ENCODE measurements at regions not wholly inside any gene's neighbourhood (a gene's known extent, or its start where the extent isn't known, plus 50 kb on each side); places are given as distances from the start of the nearest gene placed in this dataset.

- no peaks in the 10 kb centered on the region for H3K4me1 ChIP-seq
Observed at GRCh38 chrX:120021927-120022326, 55.6 kb downstream of the RHOXF2B start.

GRCh38 chrX:120020305-120020704 is 57.2 kb downstream of the RHOXF2B start:
- no peaks in the 10 kb centered on the region for H3F3A ChIP-seq (ENCODE audit: low read depth)
- no peaks in the 10 kb centered on the region for H3K4me1 Mint-ChIP-seq

More at GRCh38 chrX:120021927-120022326, 55.6 kb downstream of the RHOXF2B start:
- Histone ChIP-seq H3K4me3 (no peak overlapping the region), H3K27ac (no peak overlapping the region), H3K27me3 (peaks cover 34% of the 10 kb centered on the region), H3F3A (ENCODE audit: low read depth) (no peaks in the 10 kb centered on the region), H2AFZ (replicated peaks) (no peak overlapping the region), H3K79me2 (ENCODE audit: low read depth) (no peaks in the 10 kb centered on the region), H3K36me3 (no peaks in the 10 kb centered on the region), H4K20me1 (ENCODE audit: low read depth) (no peaks in the 10 kb centered on the region), H3K9me3 (ENCODE audit: low read depth) (no peaks in the 10 kb centered on the region), H3K9ac (no peak overlapping the region), H3K4me2 (no peak overlapping the region)
- peaks cover 15% of the 10 kb centered on the region for H3K27me3 Mint-ChIP-seq (ENCODE audit: insufficient read depth, low read depth)
- H3K4me1 Mint-ChIP-seq = no peaks in the 10 kb centered on the region
- no peak overlapping the region for H3K4me3 Mint-ChIP-seq
- H3K36me3 Mint-ChIP-seq = peaks cover 2% of the 10 kb centered on the region
- no peak for DNase-seq (ENCODE audit: low spot score)
- H3K27ac Mint-ChIP-seq = no peak overlapping the region
- TF ChIP-seq EZH2phosphoT487 (IDR thresholded peaks at IDR 0.05) = no peak
- H3K9me3 Mint-ChIP-seq = peaks cover 11% of the 10 kb centered on the region

GRCh38 chrX:120016068-120016441 is 61.4 kb downstream of the RHOXF2B start:
- Mint-ChIP-seq H3K27ac (no peak overlapping the region), H3K4me3 (peak overlapping the region; percentile 77), H3K9me3 (peaks cover 6% of the 10 kb centered on the region), H3K36me3 (no peaks in the 10 kb centered on the region), H3K4me1 (no peaks in the 10 kb centered on the region), H3K27me3 (ENCODE audit: insufficient read depth, low read depth) (peaks cover 49% of the 10 kb centered on the region)
- Histone ChIP-seq H3K9me3 (ENCODE audit: low read depth) (no peaks in the 10 kb centered on the region), H3K27me3 (peaks cover 93% of the 10 kb centered on the region), H3K79me2 (ENCODE audit: low read depth) (no peaks in the 10 kb centered on the region), H3K36me3 (no peaks in the 10 kb centered on the region), H3K27ac (no peak overlapping the region), H3K4me2 (peak overlapping the region; percentile 69), H3K9ac (no peak overlapping the region), H2AFZ (replicated peaks) (no peak overlapping the region), H4K20me1 (ENCODE audit: low read depth) (no peaks in the 10 kb centered on the region), H3K4me3 (peak overlapping the region; percentile 42), H3F3A (ENCODE audit: low read depth) (no peaks in the 10 kb centered on the region), H3K4me1 (no peaks in the 10 kb centered on the region)
- DNase-seq (ENCODE audit: low spot score) = no peak
- TF ChIP-seq EZH2phosphoT487 (IDR thresholded peaks at IDR 0.05) (no peak), EZH2 (IDR thresholded peaks at IDR 0.05) (no peak)
- TF ChIP-seq, protein P1, sequence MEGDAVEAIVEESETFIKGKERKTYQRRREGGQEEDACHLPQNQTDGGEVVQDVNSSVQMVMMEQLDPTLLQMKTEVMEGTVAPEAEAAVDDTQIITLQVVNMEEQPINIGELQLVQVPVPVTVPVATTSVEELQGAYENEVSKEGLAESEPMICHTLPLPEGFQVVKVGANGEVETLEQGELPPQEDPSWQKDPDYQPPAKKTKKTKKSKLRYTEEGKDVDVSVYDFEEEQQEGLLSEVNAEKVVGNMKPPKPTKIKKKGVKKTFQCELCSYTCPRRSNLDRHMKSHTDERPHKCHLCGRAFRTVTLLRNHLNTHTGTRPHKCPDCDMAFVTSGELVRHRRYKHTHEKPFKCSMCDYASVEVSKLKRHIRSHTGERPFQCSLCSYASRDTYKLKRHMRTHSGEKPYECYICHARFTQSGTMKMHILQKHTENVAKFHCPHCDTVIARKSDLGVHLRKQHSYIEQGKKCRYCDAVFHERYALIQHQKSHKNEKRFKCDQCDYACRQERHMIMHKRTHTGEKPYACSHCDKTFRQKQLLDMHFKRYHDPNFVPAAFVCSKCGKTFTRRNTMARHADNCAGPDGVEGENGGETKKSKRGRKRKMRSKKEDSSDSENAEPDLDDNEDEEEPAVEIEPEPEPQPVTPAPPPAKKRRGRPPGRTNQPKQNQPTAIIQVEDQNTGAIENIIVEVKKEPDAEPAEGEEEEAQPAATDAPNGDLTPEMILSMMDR (IDR thresholded peaks at IDR 0.05) = no peak

More at GRCh38 chrX:120020305-120020704, 57.2 kb downstream of the RHOXF2B start:
- Histone ChIP-seq H3K4me3 (no peak overlapping the region), H3K9ac (no peak overlapping the region), H3K4me2 (no peak overlapping the region), H3K79me2 (ENCODE audit: low read depth) (no peaks in the 10 kb centered on the region), H3K27ac (no peak overlapping the region), H3K36me3 (no peaks in the 10 kb centered on the region), H3K27me3 (peaks cover 50% of the 10 kb centered on the region), H3K9me3 (ENCODE audit: low read depth) (no peaks in the 10 kb centered on the region), H2AFZ (replicated peaks) (no peak overlapping the region), H4K20me1 (ENCODE audit: low read depth) (no peaks in the 10 kb centered on the region), H3K4me1 (no peaks in the 10 kb centered on the region)
- no peaks in the 10 kb centered on the region for H3K36me3 Mint-ChIP-seq
- H3K27ac Mint-ChIP-seq = no peak overlapping the region
- TF ChIP-seq EZH2phosphoT487 (IDR thresholded peaks at IDR 0.05) (no peak), EZH2 (IDR thresholded peaks at IDR 0.05) (no peak)
- TF ChIP-seq, protein P1 (IDR thresholded peaks at IDR 0.05) = no peak
- no peak overlapping the region for H3K4me3 Mint-ChIP-seq
- DNase-seq (ENCODE audit: low spot score) = no peak
- peaks cover 30% of the 10 kb centered on the region for H3K27me3 Mint-ChIP-seq (ENCODE audit: insufficient read depth, low read depth)
- H3K9me3 Mint-ChIP-seq = peaks cover 8% of the 10 kb centered on the region

DNA sequence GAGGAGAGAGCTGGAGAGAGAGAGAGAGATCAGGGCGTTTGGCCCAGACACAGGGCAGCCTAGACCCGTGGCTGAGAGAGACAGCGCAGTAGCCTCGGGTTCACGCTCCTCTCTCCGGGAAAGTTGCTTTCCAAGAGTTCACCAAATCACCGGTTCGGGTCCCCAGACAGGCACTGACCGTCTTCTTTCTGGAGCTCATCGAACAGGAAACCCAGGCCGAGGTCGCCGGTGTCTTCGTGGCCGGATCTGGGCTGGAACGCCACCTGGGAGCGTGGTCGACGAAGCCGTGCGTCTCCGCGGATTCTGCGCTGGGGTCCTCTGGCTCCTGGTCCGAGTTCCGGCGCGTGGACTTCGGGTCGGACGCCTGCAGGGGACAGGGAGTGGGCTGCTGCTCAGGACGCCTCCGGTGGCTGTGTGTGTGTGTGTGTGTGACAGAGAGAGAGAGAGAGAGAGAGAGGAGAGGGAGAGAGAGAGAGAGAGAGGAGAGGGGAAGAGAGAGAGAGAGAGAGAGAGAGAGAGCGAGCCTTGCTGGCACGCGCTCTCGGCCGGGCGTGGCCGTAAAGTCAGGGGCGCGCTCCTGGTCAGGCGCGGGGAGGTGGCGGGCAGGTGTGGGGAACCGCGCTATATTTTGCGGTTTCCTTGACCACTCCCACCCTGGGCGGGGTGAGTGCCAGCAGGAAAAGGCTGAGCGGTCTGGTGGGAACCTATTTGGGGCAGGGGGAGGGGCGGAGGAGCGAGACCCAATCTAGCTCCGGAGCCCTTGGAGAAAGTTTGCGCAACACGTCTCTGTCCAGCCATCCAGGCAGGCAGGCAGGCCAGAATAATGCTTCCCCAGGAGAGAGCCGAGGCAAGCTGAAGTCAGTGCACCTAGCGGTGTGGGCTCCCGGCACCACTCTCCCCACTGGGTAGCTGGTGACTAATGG is 62.1 kb downstream of the RHOXF2B start:
- H3K27me3 Mint-ChIP-seq (ENCODE audit: insufficient read depth, low read depth) = peaks cover 49% of the 10 kb centered on the region
- Histone ChIP-seq H2AFZ (replicated peaks) (peak overlapping the region; percentile 50), H3F3A (ENCODE audit: low read depth) (no peaks in the 10 kb centered on the region), H3K27ac (no peak overlapping the region), H3K4me1 (no peaks in the 10 kb centered on the region), H3K79me2 (ENCODE audit: low read depth) (no peaks in the 10 kb centered on the region), H3K9ac (no peak overlapping the region), H3K4me2 (peak overlapping the region; percentile 69), H3K36me3 (no peaks in the 10 kb centered on the region), H3K9me3 (ENCODE audit: low read depth) (no peaks in the 10 kb centered on the region), H3K4me3 (peak overlapping the region; percentile 42), H3K27me3 (peaks cover 99% of the 10 kb centered on the region), H4K20me1 (ENCODE audit: low read depth) (no peaks in the 10 kb centered on the region)
- peak overlapping the region; percentile 77 for H3K4me3 Mint-ChIP-seq
- DNase-seq (ENCODE audit: low spot score) = peak; percentile 40
- no peak for TF ChIP-seq EZH2phosphoT487 (IDR thresholded peaks at IDR 0.05)
- TF ChIP-seq, protein P1 (IDR thresholded peaks at IDR 0.05) = no peak
- TF ChIP-seq EZH2 (IDR thresholded peaks at IDR 0.05) = peak; percentile 80
- H3K9me3 Mint-ChIP-seq = peaks cover 6% of the 10 kb centered on the region
- no peaks in the 10 kb centered on the region for H3K4me1 Mint-ChIP-seq
- no peaks in the 10 kb centered on the region for H3K36me3 Mint-ChIP-seq
- no peak overlapping the region for H3K27ac Mint-ChIP-seq
